H9 (cell line): ENCODE measurements at regions not wholly inside any gene's neighbourhood (a gene's known extent, or its start where the extent isn't known, plus 50 kb on each side); places are given as distances from the start of the nearest gene placed in this dataset.

ENCODE experiments used
- DNase-seq: peaks from one replicate; pipeline ENCODE4 v3.0.0-alpha.2; 2017
- H2AFZ ChIP-seq: one replicate; pipeline ENCODE4 v1.6.1; 2013; ENCODE audit warnings: mild to moderate bottlenecking, low read length, control low read depth, moderate library complexity
- H2AK5ac ChIP-seq: 2 replicates; pipeline ENCODE4 v1.6.1; 2013; ENCODE audit warnings: low read length, control low read depth, mixed read lengths; ENCODE audit not compliant: insufficient read length
- H2BK120ac ChIP-seq: one replicate; pipeline ENCODE4 v1.6.1; 2013; ENCODE audit warnings: low read depth, mild to moderate bottlenecking, low read length, control low read depth, inconsistent platforms; ENCODE audit not compliant: poor library complexity, severe bottlenecking
- H2BK12ac ChIP-seq: 2 replicates; pipeline ENCODE4 v1.6.1; 2013; ENCODE audit warnings: low read length, control low read depth, mixed read lengths, low read depth; ENCODE audit not compliant: insufficient read length
- H2BK15ac ChIP-seq: 2 replicates; pipeline ENCODE4 v1.6.1; 2013; ENCODE audit warnings: low read depth, low read length, control low read depth
- H2BK20ac ChIP-seq: one replicate; pipeline ENCODE4 v1.6.1; 2013; ENCODE audit warnings: low read depth, mild to moderate bottlenecking, low read length, control low read depth, inconsistent platforms; ENCODE audit not compliant: poor library complexity, severe bottlenecking
- H2BK5ac ChIP-seq: 2 replicates; pipeline ENCODE4 v1.6.1; 2013; ENCODE audit warnings: low read length, control low read depth, mixed read lengths; ENCODE audit not compliant: insufficient read length
- H3K14ac ChIP-seq: 2 replicates; pipeline ENCODE4 v1.6.1; 2013; ENCODE audit warnings: low read length, control low read depth; ENCODE audit not compliant: insufficient read depth
- H3K18ac ChIP-seq: 2 replicates; pipeline ENCODE4 v1.6.1; 2013; ENCODE audit warnings: low read depth, mild to moderate bottlenecking, mixed read lengths, low read length, control low read depth; ENCODE audit not compliant: insufficient read length
- H3K23ac ChIP-seq: 2 replicates; pipeline ENCODE4 v1.6.1; 2013; ENCODE audit warnings: low read length, control low read depth, mixed read lengths, low read depth; ENCODE audit not compliant: insufficient read length
- H3K23me2 ChIP-seq: 2 replicates; pipeline ENCODE4 v1.6.1; 2013; ENCODE audit warnings: low read depth, mild to moderate bottlenecking, mixed read lengths, low read length, control low read depth; ENCODE audit not compliant: insufficient read length, poor library complexity, severe bottlenecking
- H3K27ac ChIP-seq: 2 replicates; pipeline ENCODE4 v1.5.1; 2013; ENCODE audit warnings: low read length, control low read depth, mixed read lengths, low read depth; ENCODE audit not compliant: insufficient read length
- H3K27me3 ChIP-seq: 2 replicates; pipeline ENCODE4 v1.6.1; 2013; ENCODE audit warnings: low read length, control low read depth, inconsistent platforms; ENCODE audit not compliant: insufficient read depth
- H3K4ac ChIP-seq: 2 replicates; pipeline ENCODE4 v1.6.1; 2013; ENCODE audit warnings: low read depth, mild to moderate bottlenecking, control low read depth, inconsistent platforms, low read length, moderate library complexity
- H3K4me1 ChIP-seq: 2 replicates; pipeline ENCODE4 v1.6.1; 2013; ENCODE audit warnings: low read length, control low read depth, inconsistent platforms; ENCODE audit not compliant: insufficient read depth
- H3K4me2 ChIP-seq: 2 replicates; pipeline ENCODE4 v1.6.1; 2013; ENCODE audit warnings: low read length, control low read depth, mixed read lengths; ENCODE audit not compliant: insufficient read length, insufficient read depth
- H3K56ac ChIP-seq: 2 replicates; pipeline ENCODE4 v1.6.1; 2013; ENCODE audit warnings: low read depth, mild to moderate bottlenecking, mixed read lengths, low read length, control low read depth; ENCODE audit not compliant: insufficient read length
- H3K79me1 ChIP-seq: 2 replicates; pipeline ENCODE4 v1.6.1; 2013; ENCODE audit warnings: low read depth, mild to moderate bottlenecking, moderate library complexity, low read length, control low read depth, inconsistent platforms; ENCODE audit not compliant: insufficient read depth, poor library complexity, severe bottlenecking
- H3K79me2 ChIP-seq: 2 replicates; pipeline ENCODE4 v1.6.1; 2013; ENCODE audit warnings: low read length, control low read depth, inconsistent platforms; ENCODE audit not compliant: insufficient read depth
- H3K9ac ChIP-seq: 2 replicates; pipeline ENCODE4 v1.6.1; 2013; ENCODE audit warnings: low read length, control low read depth, mixed read lengths; ENCODE audit not compliant: insufficient read length; ENCODE audit errors: extremely low read depth
- H3K9me3 ChIP-seq: one replicate; pipeline ENCODE4 v1.6.1; 2013; ENCODE audit warnings: low read depth, low read length, inconsistent platforms; ENCODE audit not compliant: control insufficient read depth
- H3T11ph ChIP-seq: one replicate; pipeline ENCODE4 v1.6.1; 2013; ENCODE audit warnings: mild to moderate bottlenecking, low read length, control low read depth, inconsistent platforms
- H4K20me1 ChIP-seq: one replicate; pipeline ENCODE4 v1.6.1; 2013; ENCODE audit not compliant: control insufficient read depth, insufficient read length, insufficient read depth
- H4K5ac ChIP-seq: 2 replicates; pipeline ENCODE4 v1.6.1; 2013; ENCODE audit warnings: low read depth, mild to moderate bottlenecking, mixed read lengths, low read length, control low read depth; ENCODE audit not compliant: insufficient read length
- H4K8ac ChIP-seq: replicated peaks from 2 replicates; pipeline ENCODE4 v1.6.1; 2013; ENCODE audit warnings: low read length, control low read depth, mixed read lengths, low read depth; ENCODE audit not compliant: insufficient read length
- H4K91ac ChIP-seq: 2 replicates; pipeline ENCODE4 v1.6.1; 2013; ENCODE audit warnings: low read depth, mild to moderate bottlenecking, moderate library complexity, mixed read lengths, low read length, control low read depth; ENCODE audit not compliant: insufficient read length
- H3K27ac Mint-ChIP-seq, 3 experiments: 2 replicates in 2 of 3; 3 replicates in 1 of 3; pipeline ENCODE4 v1.8.0; 2020 to 2021; ENCODE audit warnings: mixed read lengths in 3 of 3, mild to moderate bottlenecking in 1 of 3, moderate library complexity in 1 of 3
- H3K27me3 Mint-ChIP-seq: 2 replicates; pipeline ENCODE4 v1.8.0; 2021; ENCODE audit warnings: low read depth, mild to moderate bottlenecking, moderate library complexity, mixed read lengths
- H3K36me3 Mint-ChIP-seq, 3 experiments: 2 replicates in 2 of 3; 3 replicates in 1 of 3; pipeline ENCODE4 v1.8.0; 2020 to 2021; ENCODE audit warnings: low read depth in 3 of 3, mixed read lengths in 3 of 3; ENCODE audit not compliant: insufficient read depth in 1 of 3
- H3K4me1 Mint-ChIP-seq, 2 experiments: 2 replicates each; pipeline ENCODE4 v1.8.0; 2020; ENCODE audit warnings: mixed read lengths in 2 of 2
- H3K4me3 Mint-ChIP-seq, 2 experiments: 2 replicates in 1 of 2; 3 replicates in 1 of 2; pipeline ENCODE4 v1.8.0; 2020 to 2021; ENCODE audit warnings: mild to moderate bottlenecking in 2 of 2, mixed read lengths in 2 of 2, moderate library complexity in 1 of 2
- H3K9me3 Mint-ChIP-seq, 2 experiments: 2 replicates in 1 of 2; 3 replicates in 1 of 2; pipeline ENCODE4 v1.8.0; 2020; ENCODE audit warnings: mild to moderate bottlenecking in 2 of 2, mixed read lengths in 2 of 2, moderate library complexity in 1 of 2
- WGBS: extraction: QIAGEN DNeasy Blood & Tissue Kit; methylation state at CpG from one replicate; pipeline ENCODE4 v1.1.7; 2013; ENCODE audit warnings: missing lambda C conversion rate, low lambda C conversion rate, mixed read lengths; ENCODE audit not compliant: insufficient read length; ENCODE audit errors: extremely low coverage; 5-methylcytosine and 5-hydroxymethylcytosine counted together
- TF ChIP-seq, protein P1 (sequence below): fragments of 200-600 bp; sonication (generic); conservative IDR thresholded peaks from 3 replicates; pipeline ENCODE4 v1.8.0; 2021; ENCODE audit warnings: antibody characterized with exemption, mild to moderate bottlenecking

DNA sequence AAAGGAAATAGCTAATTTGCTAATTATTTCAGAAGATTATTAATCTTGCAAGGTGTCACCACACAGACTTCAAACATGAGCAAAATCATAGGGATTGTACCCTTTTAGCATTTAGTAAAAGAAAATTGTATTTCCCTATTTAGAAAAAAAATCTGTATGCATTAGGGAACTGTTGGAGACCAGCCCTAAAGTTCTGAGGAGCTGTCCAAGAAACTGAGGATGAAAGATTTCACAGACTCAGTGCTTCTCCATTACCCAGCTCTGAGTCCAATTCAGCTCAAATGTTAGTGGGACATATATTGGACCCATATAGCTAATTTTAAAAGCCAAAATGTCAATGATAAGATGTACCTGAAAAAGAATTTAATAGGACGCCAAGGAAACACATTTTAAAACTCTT is 271.7 kb downstream of the SNX10 start:
- Histone ChIP-seq H3K27ac (no peak overlapping the region), H2AK5ac (no peak overlapping the region), H3K56ac (no peak overlapping the region), H2BK12ac (no peak overlapping the region), H3K4me1 (peaks cover 4% of the 10 kb centered on the region; the same call in 1 of the 2 replicates), H2BK120ac (no peak overlapping the region), H2BK20ac (no peak overlapping the region), H4K20me1 (no peaks in the 10 kb centered on the region), H3K27me3 (no peaks in the 10 kb centered on the region), H4K5ac (no peak overlapping the region), H3K4me2 (no peak overlapping the region), H2BK15ac (no peak overlapping the region), H2AFZ (no peak overlapping the region), H3K14ac (no peak overlapping the region), H2BK5ac (no peak overlapping the region), H3T11ph (no peak overlapping the region), H3K79me2 (no peaks in the 10 kb centered on the region), H3K23ac (no peak overlapping the region), H3K9ac (no peak overlapping the region), H3K79me1 (no peaks in the 10 kb centered on the region), H3K9me3 (no peaks in the 10 kb centered on the region), H4K91ac (no peak overlapping the region), H3K23me2 (no peaks in the 10 kb centered on the region), H3K18ac (no peak overlapping the region), H3K4ac (no peak overlapping the region), H4K8ac (no peak overlapping the region)
- Mint-ChIP-seq H3K4me3 (no peak overlapping the region), H3K4me1 (peaks cover 7 to 9% of the 10 kb centered on the region in 2 experiments), H3K27ac (no peak overlapping the region), H3K36me3 (no peaks in the 10 kb centered on the region; a peak in 1 of 7 replicates), H3K9me3 (peaks cover 0 to 2% of the 10 kb centered on the region in 2 experiments; a peak in 2 of 5 replicates), H3K27me3 (no peaks in the 10 kb centered on the region; the same call in none of the 2 replicates)
- TF ChIP-seq, protein P1, sequence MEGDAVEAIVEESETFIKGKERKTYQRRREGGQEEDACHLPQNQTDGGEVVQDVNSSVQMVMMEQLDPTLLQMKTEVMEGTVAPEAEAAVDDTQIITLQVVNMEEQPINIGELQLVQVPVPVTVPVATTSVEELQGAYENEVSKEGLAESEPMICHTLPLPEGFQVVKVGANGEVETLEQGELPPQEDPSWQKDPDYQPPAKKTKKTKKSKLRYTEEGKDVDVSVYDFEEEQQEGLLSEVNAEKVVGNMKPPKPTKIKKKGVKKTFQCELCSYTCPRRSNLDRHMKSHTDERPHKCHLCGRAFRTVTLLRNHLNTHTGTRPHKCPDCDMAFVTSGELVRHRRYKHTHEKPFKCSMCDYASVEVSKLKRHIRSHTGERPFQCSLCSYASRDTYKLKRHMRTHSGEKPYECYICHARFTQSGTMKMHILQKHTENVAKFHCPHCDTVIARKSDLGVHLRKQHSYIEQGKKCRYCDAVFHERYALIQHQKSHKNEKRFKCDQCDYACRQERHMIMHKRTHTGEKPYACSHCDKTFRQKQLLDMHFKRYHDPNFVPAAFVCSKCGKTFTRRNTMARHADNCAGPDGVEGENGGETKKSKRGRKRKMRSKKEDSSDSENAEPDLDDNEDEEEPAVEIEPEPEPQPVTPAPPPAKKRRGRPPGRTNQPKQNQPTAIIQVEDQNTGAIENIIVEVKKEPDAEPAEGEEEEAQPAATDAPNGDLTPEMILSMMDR: no peak
- no peak for DNase-seq
- no CpG with 5 or more reads among the region's 1 CpG for WGBS
